ENCODE measurements at regions not wholly inside any gene's neighbourhood (a gene's known extent, or its start where the extent isn't known, plus 50 kb on each side); places are given as distances from the start of the nearest gene placed in this dataset.
"Not testable (repeated sequence)": the region's sequence is repeated elsewhere in the genome, so short reads cannot be mapped to it uniquely, and the experiment has no call there.

DNA sequence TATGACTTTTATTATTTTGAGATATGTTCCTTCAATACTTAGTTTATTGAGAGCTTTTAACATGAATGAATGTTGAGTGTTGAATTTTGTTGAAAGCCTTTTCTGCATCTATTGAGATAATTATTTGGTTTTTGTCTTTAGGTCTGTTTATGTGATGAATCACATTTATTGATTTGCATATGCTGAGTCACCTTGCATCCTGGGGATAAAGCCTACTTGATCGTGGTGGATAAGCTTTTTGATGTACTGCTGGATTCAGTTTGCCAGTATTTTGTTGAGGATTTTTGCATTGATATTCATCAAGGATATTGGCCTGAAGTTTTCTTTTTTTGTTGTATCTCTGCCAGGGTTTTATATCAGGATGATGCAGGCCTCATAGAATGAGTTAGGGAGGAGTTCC lies 106.5 kb upstream of the DAZL start:
- not testable (repeated sequence) for DNase-seq

DNA sequence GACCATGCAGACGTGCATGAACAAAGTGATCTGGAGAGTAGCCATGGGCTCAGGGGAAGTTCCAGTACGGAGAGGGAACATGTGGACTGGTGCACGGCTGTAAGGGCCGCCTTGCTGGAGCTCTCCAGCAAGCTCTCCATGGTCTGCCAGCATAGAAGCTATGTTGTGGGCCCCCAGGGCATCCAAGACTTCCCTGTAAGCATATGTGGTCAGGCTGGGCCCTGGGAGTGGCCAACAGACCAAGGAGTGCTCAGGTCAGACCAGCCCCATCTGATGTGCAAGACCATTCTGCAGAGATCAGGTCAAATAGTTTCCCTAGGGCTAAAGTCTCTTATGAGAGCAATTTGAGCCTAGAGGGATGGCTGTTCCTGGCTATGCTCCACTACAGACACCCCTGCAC lies 110.1 kb upstream of the DAZL start:
- DNase-seq, result no peak

DNA sequence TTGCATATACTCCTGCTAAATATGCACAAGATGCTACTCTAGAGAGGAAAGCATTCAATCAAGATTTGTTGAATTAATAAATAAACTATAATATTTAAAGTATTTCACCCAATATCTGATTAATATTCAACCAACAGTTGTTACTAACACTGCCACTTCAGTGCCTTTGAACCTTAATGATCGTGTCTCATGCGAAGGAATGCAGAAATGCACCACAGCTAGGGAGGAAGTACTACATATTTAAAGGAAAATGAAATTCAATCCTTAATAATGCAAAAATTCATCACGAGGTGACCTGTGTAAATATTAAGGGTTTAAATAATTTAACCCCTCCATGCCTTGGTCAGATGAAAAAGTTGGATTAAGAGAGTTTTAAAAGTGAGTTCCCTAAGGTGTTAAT lies 114.2 kb upstream of the DAZL start:
- no peak for DNase-seq

DNA sequence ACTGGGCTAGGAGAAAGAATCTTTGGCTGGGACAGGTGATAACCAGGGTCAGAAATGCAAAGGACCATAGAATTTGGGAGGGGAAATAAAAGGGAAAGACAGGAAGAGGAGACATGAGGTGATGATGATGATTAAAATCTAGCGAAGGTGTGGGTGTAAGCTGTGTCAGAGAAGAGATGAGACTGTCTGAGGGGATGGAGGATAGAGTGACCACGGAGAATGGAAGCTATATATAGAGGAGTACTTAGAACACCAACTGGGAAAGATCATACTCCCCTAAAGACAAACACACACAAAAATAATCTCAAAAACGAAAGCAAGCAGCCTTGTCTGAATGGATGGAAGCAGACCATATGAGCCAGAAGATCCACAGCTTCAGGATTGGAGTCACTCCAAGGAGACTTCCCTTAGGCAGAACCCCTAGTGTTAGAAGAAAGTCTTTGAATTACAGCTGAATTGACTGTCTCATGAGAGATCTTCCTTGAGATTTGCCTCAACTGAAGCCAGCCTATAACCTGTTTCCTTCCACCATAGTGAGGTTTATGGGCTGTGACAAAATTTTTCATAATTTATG lies 115.2 kb upstream of the DAZL start:
- no peak for DNase-seq

DNA sequence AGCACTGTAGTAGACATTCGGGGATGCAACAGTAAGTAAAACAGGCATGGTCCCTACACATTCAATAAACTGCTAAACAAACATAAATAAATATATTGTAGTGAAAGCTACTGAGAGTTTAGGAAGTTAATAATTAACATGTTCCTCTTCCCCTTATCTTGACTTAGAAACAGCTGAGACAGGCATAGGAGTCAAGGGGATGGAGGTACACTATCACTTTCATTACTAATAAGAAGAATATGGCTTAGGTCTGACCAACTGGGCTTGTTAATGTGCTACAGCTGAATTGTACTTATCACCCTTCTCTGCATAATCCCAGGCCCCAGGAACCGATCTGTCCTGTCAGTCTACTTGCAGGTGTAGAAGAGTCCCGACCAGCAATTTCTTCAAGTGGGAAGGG lies 116.3 kb upstream of the DAZL start:
- DNase-seq, result no peak

GRCh38 chr3:16723978-16724377 lies 118.8 kb upstream of the DAZL start:
- DNase-seq, result no peak

DNA sequence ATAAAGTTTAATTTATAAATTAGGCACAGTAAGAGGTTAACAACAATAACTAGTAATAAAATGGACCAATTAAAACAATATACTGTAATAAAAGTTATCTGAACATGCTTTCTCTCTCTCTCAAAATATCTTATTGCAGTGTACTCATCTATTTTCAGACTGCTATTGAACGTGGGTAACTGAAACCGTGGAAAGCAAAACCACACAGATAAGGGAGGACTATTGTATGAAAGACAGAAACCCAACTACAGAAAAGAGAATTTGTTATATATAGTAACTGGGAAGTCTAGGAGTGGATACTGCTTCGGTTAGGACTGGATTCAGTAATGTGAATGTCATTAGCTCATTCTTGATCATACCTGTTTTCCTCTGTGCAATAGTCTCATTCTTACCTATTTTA lies 119.3 kb upstream of the DAZL start:
- no peak for DNase-seq

DNA sequence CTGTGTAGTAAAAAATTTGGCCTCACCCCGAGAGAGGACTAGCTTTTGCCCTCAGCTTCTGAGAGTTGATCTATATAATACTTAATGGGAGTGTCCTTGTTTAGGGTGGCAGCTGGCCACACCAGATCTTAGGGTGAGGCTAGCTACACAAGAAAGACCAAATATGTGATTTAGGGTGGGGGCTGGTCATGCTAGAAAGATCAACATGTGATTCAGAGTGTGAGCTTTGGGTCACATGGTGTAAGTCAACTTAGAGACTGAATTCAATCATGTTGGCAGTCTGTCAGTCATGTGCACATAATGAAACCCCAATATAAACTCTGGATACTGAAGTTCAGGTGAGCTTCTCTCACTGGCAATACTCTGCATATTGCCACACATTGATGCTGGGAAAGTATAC lies 120.7 kb upstream of the DAZL start:
- DNase-seq, result no peak

DNA sequence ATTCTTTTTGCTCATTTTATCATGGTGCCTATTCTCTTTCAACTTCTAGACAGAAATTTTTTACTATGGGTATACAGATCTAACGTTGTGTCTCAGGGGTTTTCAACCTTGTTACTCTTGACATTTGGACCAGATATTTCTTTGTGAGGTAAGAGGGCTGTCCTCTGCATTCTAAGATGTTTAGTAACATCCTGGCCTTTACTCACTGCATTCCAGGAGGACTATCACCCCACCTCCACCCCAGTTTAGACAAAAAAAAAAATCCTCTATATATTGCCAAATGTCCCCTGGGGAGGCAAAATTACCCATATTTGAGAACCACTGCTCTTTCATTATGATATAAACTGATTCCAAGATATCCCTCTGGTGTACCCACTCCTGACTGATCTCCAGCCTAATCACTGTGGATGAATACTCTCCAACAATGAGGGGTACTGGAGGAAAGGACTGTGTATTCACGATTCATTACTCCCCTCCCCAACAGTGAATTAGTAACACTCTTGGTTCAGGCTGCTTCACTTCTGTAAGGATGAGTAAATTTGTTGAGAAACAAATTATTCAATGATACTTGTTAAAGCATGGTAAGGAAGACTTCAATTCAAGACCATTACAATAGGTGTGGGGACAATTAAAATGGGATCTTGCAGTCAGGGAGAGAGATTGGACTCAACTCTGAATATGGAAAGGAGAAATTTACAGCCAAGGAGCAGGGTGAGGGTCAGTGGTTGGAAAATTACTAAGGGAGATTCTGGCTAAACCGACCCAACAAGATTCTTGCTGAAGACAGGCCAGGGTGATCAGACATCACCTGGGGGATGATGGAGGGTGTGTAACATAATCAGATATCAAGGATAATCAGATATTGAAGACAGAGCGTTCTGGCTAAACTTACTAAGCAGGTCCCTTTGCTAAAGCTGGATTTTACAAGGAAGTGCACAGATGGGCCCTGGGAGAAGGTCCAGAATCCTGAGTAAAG lies 123.8 kb upstream of the DAZL start:
- DNase-seq, result no peak

GRCh38 chr3:16738451-16738850 lies 133.2 kb upstream of the DAZL start:
- no peak for DNase-seq

DNA sequence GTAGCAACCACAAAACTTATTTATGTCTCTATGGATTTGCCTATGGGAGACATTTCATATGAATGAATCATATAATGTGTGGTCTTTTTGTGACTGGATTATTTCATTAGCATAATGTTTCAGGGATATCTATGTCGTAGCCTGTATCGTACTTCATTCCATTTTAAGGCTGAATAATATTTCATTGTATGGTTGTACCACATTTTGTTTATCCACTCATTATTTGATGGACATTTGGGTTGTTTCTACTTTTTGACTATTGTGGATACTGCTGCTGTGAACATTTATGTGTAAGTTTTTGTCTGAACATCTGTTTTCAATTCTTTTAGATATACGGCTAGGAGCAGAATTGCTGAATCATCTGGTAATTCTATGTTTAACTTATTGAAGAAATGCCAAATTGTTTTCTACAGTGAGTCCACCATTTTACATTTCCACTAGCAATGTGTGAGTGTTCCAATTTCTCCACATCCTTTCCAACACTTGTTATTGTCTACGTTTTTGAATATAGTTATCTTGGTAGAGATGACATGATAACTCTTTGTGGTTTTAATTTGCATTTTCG lies 134.4 kb upstream of the DAZL start:
- no peak for DNase-seq

DNA sequence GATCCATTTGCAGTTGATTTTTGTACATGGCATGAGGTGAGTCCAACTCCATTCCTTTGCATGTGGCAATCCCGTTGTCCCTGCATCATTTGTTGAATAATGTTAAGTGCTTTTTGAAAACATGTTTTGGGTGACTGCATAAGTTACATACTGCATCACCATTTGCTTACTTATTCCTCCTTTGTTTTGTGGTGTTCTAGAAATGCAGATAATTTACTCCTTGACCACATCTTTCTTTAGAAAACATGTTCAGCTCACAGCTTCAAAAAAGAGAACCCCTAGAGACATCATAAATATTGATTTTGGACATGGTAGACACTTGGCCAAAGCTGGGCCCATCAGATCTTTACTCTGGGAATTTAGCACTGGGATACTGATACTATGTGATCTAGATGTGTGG lies 135.3 kb upstream of the DAZL start:
- DNase-seq, result no peak

- DNase-seq, result no peak
Observed at GRCh38 chr3:16741103-16741758, 136.0 kb upstream of the DAZL start.

DNA sequence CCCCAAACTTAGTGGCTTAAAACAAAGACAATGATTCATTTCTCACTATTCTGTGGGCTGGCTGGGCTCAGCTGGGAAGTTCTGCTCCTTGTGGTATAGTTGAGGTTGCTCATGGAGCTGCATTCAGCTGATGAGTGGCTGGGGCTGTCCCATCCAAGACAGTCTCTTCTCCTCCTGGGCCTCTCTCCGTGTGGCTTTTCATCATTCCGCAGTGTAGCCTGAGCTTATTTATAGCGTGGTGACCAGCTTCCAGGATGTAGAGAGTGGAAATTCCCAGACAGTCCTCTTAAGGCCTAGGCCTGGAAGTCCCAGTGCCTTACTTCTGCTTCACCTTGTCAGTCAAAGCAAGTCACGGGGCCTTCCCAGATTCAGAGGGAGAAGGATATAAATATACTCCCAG lies 136.7 kb upstream of the DAZL start:
- no peak for DNase-seq

DNA sequence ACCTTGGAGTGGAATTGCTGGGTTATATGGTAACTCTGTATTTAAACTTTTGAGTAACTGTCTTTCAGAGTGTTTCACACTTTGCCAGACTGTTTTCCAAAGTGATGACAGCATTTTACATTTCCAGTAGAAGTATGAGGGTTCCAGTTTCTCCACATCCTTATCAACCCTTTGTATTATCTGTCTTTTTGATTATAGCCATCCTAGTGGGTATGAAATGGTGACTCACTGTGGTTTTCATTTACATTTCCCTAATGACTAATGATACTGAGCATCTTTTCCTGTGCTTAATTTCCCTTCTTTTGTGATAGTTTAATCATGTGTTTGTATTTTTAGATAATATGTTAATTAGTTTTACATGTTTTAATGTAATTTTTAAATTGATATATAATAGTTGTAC lies 138.1 kb upstream of the DAZL start:
- no peak for DNase-seq

- no peak for DNase-seq
Observed at GRCh38 chr3:16759227-16759903, 125.4 kb upstream of the PLCL2 start.

- no peak for DNase-seq
Observed at GRCh38 chr3:16761571-16761970, 123.2 kb upstream of the PLCL2 start.

DNA sequence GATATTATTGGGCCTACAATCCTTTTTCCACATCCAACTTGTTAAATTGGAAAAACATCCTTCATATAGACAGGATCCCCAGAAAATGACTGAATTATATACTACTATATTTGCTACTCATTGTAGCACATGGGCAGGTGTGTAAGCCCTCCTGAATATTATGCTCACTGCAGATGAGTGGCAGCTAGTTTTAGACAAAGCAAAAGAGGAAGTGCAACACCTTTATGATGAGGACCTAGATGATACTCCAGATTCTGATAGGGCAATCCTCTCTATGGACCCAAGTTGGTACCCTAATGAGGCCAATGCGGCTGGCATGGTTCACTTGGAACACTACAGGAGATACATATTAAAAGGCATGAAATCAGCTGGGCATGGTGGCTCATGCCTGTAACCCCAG lies 119.1 kb upstream of the PLCL2 start:
- DNase-seq, result no peak

GRCh38 chr3:16767006-16767405 lies 117.7 kb upstream of the PLCL2 start:
- DNase-seq, result no peak

GRCh38 chr3:16768014-16768413 lies 116.7 kb upstream of the PLCL2 start:
- DNase-seq, result no peak

DNA sequence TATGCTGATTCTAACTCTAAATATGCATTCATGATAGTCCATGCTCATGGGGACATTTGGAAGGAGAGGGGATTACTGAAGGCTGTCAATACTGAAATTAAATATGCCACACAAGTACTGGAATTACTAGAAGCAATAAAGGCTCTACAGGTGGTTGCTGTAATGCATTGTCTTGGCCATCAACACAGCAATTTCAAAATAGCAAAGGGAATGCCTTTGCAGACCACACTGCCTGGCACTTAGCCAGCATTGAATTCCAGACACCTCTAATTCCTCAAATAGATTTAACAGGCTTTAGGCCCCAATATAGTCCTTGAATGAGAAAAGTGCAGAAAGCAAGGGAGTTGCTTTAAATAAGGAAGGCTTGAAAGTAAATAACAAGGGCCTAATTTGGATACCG lies 115.8 kb upstream of the PLCL2 start:
- no peak for DNase-seq

DNA sequence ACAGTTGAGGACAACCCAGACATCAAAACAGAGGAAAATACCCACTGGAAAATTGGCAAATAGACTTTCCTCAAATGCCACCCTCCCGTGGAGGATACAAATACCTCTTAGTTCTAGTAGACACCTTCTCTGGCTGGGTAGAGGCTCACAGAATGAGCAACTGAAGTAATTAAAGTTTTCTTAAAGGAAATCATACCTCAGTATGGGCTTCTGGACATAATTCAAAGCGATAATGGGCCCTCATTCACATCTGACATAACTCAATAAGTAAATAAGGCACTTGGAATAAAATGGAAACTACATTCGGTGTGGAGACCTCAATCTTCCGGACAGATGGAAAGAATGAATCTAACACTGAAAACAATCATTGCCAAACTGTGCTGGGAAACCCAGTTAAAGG lies 115.2 kb upstream of the PLCL2 start:
- DNase-seq, result no peak

GRCh38 chr3:16770021-16770420 lies 114.7 kb upstream of the PLCL2 start:
- DNase-seq, result no peak

Data from NCI-H748 treated with DMSO at 0.1 percent for 48 hours (cell line).